GM18502 (cell line): ENCODE measurements at regions not wholly inside any gene's neighbourhood (a gene's known extent, or its start where the extent isn't known, plus 50 kb on each side); places are given as distances from the start of the nearest gene placed in this dataset.

Experiments
- ATAC-seq: cut with Tn5 transposase; IDR thresholded peaks from one replicate; pipeline ENCODE4 v1.9.1; 2021; ENCODE audit warnings: mild to moderate bottlenecking; ENCODE audit not compliant: unreplicated experiment, poor library complexity

GRCh38 chr13:109541081-109541480 lies 245.3 kb downstream of the IRS2 start:
- ATAC-seq: no peak

GRCh38 chr13:109537584-109537983 lies 248.8 kb downstream of the IRS2 start:
- ATAC-seq: no peak

- ATAC-seq: no peak
These were observed 253.0 kb downstream of the IRS2 start for GRCh38 chr13:109533350-109533749.

- ATAC-seq: no peak
These were observed 256.4 kb downstream of the IRS2 start for GRCh38 chr13:109529964-109530363.

GRCh38 chr13:109521719-109522118 lies 264.7 kb downstream of the IRS2 start:
- no peak for ATAC-seq

- no peak for ATAC-seq
These were observed 268.9 kb downstream of the IRS2 start for GRCh38 chr13:109517517-109517916.

GRCh38 chr13:109516186-109516585 lies 270.2 kb downstream of the IRS2 start:
- no peak for ATAC-seq

- ATAC-seq: no peak
These were observed 276.4 kb downstream of the IRS2 start for GRCh38 chr13:109510013-109510412.

GRCh38 chr13:109509154-109509900 lies 277.1 kb downstream of the IRS2 start:
- no peak for ATAC-seq

GRCh38 chr13:109500146-109500773 lies 286.1 kb downstream of the IRS2 start:
- ATAC-seq: no peak

- no peak for ATAC-seq
These were observed 288.5 kb downstream of the IRS2 start for GRCh38 chr13:109497917-109498316.

GRCh38 chr13:109496216-109496615 lies 290.2 kb downstream of the IRS2 start:
- ATAC-seq: no peak

GRCh38 chr13:109494925-109495369 lies 291.4 kb downstream of the IRS2 start:
- no peak for ATAC-seq

GRCh38 chr13:109485136-109485794 lies 301.1 kb downstream of the IRS2 start:
- no peak for ATAC-seq

- no peak for ATAC-seq
These were observed 303.1 kb downstream of the IRS2 start for GRCh38 chr13:109483284-109483683.

GRCh38 chr13:109481040-109481439 lies 305.3 kb downstream of the IRS2 start:
- ATAC-seq: no peak

- ATAC-seq: no peak
These were observed 306.1 kb downstream of the IRS2 start for GRCh38 chr13:109480011-109480955.

GRCh38 chr13:109479534-109479933 lies 306.8 kb downstream of the IRS2 start:
- no peak for ATAC-seq

- no peak for ATAC-seq
These were observed 310.4 kb downstream of the IRS2 start for GRCh38 chr13:109476001-109476400.

GRCh38 chr13:109468123-109468522 lies 318.3 kb downstream of the IRS2 start:
- no peak for ATAC-seq
